Activated CD8-positive, alpha-beta memory T cell treated with anti-CD3 and anti-CD28 coated beads, Interleukin-2, amount 50 U/mL, for 4 hours (primary cell): ENCODE measurements at regions not wholly inside any gene's neighbourhood (a gene's known extent, or its start where the extent isn't known, plus 50 kb on each side); places are given as distances from the start of the nearest gene placed in this dataset.

Experiments used
- DNase-seq: peaks from one replicate; pipeline ENCODE4 v3.0.0-alpha.2; 2020

DNA sequence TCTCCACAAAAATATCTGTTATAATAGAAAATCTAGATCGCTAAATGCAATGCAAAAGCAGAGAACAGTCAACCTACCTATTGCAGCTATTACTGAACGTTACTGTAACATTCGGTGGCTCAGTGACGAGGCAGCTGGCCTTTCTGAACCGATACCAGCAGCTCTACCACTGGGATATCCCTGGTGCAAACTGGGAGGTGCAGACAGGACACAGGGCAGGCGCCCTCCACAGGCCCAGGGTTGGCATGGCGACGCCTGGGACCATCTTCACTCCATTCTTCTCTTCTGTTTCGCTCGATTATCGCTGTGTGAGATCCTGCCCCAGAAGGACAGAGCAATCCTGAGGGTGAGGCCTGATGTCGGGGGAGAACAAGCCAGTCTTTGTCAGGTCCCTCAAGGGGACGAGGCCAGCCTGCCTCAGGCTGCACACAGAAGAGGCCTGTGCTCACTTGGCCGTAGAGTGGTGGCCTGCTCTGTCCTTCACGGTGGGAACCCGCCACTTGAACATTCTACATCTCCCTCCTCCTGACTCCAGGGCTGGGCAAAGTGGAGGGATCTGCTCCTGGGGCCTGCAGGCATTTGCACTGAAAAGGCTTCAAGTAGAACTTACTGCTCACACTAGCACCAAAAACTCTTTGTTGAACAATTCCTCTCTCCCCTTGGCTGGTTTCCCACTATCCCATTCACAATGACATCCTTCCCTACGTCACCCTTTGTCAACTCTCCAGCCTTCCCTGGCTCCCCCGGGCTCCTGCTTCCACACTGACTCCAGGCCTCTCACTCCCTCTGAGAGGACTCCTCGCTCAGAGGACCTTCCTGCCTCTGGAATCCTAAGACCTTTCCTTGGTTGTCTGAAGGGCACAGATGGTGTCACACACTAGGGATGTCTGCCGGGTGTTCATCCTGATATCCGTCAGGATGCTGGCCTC lies 49.7 kb downstream of the CYRIA start:
- no peak for DNase-seq

DNA sequence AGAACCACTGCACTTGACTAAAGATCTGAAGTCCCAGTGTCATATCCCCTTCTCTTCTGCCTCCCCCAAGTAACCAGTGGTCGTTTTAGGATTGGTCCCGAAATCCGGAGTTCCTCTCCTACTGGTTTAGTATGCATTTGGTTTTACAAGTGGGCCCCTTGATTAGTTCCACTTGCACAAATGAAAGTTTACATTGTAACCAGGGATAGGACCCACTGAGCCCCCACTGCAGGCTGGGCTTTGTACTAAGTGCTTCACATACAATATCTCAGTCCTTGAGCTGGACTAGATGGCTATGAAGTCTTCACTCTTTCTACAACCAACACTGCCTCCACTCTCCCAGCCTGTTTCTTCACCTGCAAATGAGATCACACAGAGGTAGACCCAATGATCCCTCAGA lies 50.4 kb downstream of the CYRIA start:
- DNase-seq = no peak

GRCh38 chr2:16614314-16614860 lies 51.2 kb downstream of the CYRIA start:
- no peak for DNase-seq

DNA sequence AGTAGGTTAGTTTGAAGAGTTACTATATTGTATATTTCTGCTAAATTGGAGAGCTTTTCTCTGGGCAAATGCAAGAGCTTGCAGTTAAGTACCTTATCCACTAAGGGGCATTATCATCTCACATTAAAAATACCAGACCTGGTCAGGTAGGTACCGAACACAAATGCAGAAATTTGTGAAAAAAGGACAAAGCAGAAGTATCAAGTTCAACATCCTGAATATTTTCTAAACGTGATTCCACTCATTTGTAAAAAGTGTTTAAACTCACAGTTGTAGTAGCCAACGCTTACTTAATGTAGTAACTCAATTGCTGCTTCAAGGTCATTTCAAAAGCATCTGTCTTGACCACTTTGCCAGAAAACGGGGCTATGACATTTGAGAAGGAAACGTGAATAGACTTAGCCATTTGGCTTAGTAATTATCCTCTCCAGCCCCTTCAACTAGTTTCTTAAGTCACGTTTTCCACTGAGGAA lies 52.1 kb downstream of the CYRIA start:
- no peak for DNase-seq

- no peak for DNase-seq
Observed at GRCh38 chr2:16612490-16612889, 53.1 kb downstream of the CYRIA start.

- DNase-seq = no peak
Observed at GRCh38 chr2:16609786-16610185, 55.8 kb downstream of the CYRIA start.

GRCh38 chr2:16608661-16609643 lies 56.7 kb downstream of the CYRIA start:
- DNase-seq = peak; percentile 83

- no peak for DNase-seq
Observed at GRCh38 chr2:16607301-16607700, 58.3 kb downstream of the CYRIA start.

DNA sequence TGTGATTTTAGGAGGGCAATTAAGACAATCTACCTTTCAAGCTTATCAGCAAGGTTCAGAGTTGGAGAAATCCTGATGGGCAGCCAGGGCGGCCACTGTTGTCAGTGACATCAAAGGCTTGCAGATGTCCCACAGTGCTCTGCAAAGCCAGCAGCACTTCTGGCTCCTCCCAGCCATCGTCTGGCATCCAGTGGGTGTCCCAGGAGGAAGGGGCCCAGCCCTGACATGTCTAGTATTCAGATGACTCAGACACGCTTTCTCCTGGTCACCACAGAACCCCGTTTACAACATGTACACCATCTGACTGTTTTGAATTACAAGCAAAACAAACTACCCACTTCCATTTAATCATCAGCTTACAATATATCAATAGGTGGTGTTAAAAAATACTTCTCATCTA lies 61.4 kb downstream of the CYRIA start:
- no peak for DNase-seq

DNA sequence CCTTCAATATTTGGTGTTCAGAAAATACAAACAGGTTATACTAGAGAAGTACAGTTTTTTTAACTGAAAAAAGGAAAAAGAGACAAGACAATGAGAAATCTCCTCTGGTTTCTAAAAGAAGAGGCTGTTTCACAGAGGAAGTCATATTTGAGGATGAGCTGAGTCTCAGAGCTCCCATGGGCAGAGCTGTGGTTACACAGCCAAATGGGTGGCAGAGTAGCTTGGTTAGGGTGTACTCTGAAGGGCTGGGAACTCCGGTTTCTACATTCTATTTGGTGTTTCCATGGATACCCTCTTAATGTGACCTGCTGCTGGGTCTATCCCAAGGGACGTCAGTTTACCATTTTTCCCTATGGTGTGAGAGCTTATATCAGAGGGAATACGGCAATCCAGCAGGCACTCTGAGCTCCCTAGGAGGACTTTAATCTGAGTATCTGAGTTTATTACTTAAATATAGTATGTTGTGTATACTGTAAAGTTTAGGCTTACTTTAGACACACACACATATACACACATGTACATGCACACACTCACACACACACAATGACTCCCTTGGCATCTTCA lies 74.2 kb downstream of the CYRIA start:
- DNase-seq = no peak

GRCh38 chr2:16589465-16589864 lies 76.2 kb downstream of the CYRIA start:
- DNase-seq = no peak

GRCh38 chr2:16588565-16588964 lies 77.1 kb downstream of the CYRIA start:
- no peak for DNase-seq

GRCh38 chr2:16587601-16588000 lies 78.0 kb downstream of the CYRIA start:
- DNase-seq = no peak

- no peak for DNase-seq
Observed at GRCh38 chr2:16584824-16585540, 80.7 kb downstream of the CYRIA start.

- no peak for DNase-seq
Observed at GRCh38 chr2:16584084-16584483, 81.5 kb downstream of the CYRIA start.

GRCh38 chr2:16581241-16581640 lies 84.4 kb downstream of the CYRIA start:
- DNase-seq = no peak

DNA sequence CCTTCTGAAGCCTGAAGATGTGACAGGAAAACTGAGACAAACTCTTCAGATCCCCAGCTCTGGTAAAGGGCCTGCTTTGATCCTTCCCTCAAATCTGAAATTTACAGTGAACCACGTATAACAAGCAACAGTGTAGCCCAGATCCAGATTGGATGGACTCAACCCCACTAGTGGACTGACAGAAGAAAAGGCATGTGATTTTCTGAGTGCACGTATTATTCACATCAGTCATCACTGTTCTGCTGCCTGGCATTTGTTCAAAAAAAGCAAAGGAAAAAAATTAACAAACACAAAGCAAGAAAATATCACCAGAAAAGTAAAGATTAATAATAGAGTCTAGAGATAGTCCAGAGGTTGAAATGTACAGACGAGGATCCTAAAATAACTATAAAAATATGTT lies 87.6 kb downstream of the CYRIA start:
- no peak for DNase-seq

DNA sequence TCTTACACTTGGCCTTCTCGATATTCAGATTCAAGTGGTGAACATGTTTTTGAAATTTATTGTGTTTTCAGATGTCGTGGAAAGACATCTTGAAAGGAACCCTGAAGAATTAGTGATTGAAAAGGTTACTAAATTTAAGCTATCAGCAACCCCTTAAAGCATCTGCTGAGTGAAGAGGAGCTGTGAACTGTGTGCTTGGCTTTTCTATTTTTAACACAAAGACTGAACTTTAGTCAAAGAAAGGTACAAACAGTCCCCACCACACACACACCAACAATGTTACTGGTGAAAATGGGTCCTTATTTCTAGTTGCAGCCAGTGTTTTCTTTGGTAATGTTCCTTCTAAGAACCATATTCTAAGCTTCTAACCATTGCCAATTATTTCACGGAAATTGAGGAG lies 95.1 kb downstream of the CYRIA start:
- no peak for DNase-seq

DNA sequence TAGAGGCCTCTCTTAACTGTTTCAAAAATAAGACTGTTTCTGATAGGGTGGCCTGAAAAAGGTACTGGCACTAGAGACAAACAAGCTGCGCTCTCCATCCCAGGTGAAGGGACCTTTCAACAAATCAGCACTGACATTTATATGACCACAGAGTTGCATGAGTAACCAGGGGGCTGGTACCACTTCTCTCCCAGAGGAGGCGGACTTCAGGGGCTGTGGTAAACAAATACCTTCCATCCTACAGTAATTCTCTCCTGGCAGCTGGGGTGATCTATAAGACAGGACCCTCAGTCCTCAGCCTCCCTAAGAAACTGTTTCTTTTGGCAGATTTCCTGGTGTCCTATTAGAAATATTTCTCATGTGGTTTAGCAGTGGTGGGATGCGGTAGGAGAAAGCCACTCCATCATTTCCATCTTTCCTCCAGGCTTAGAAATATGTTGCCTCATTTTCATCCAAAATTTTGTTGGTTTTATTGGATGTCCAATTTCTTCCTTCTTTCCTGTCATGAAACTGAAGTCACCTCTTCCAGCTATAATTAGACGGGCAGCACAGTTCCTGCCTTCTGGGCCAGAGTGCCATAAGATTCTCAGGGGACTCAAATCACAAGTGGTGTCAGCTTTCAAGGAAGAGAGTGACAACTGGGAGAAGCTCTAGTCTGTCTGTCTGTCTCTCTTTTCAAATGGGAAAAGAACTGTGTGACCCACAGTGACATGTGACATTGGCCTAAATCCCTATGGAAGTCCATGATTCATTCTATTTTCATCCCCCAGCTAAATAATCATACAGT lies 96.4 kb downstream of the CYRIA start:
- no peak for DNase-seq

- DNase-seq = no peak
Observed at GRCh38 chr2:16566701-16567100, 98.9 kb downstream of the CYRIA start.

GRCh38 chr2:16565481-16565880 lies 100.2 kb downstream of the CYRIA start:
- no peak for DNase-seq
